NT2/D1 (cell line): ENCODE measurements at regions not wholly inside any gene's neighbourhood (a gene's known extent, or its start where the extent isn't known, plus 50 kb on each side); places are given as distances from the start of the nearest gene placed in this dataset.

Experiments used
- SUZ12 ChIP-seq: IDR thresholded peaks from 2 replicates; pipeline ENCODE4 v1.6.1; 2011; ENCODE audit not compliant: insufficient read length, insufficient read depth; ENCODE audit errors: extremely low read depth
- YY1 ChIP-seq: IDR thresholded peaks from 2 replicates; pipeline ENCODE4 v1.6.1; 2011; ENCODE audit not compliant: insufficient read length, insufficient read depth
- ZNF274 ChIP-seq: IDR thresholded peaks from 2 replicates; pipeline ENCODE4 v1.6.1; 2011; ENCODE audit warnings: mild to moderate bottlenecking, low read depth, low read length

DNA sequence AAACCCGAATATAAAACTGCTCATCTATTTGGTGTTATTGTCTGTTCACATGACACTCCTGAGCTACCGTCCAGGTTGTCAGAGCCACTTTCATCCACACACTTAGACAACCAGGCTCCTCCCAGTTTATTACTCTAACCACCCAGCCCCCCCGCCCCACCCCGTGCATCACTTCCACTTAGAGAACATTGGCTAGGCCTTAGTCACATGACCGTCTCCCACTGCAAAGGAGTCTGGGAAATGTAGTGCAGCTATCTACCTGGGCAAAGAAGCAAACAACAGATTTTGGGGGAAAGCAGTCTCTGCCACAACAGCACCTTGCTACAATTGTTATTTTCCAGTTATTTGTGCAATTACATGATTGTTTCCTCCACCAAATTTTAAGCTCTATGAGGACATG is 57.6 kb upstream of the RBPJ start:
- TF ChIP-seq ZNF274 = no peak
- TF ChIP-seq YY1 = no peak
- TF ChIP-seq SUZ12 = no peak
